HG03439 (cell line): ENCODE measurements at regions not wholly inside any gene's neighbourhood (a gene's known extent, or its start where the extent isn't known, plus 50 kb on each side); places are given as distances from the start of the nearest gene placed in this dataset.

Source experiments
- ATAC-seq: cut with Tn5 transposase; IDR thresholded peaks from one replicate; pipeline ENCODE4 v1.9.1; 2021; ENCODE audit warnings: mild to moderate bottlenecking, moderate library complexity; ENCODE audit not compliant: unreplicated experiment

GRCh38 chr15:60093273-60094067 is 89.4 kb downstream of the FOXB1 start:
- no peak for ATAC-seq

- ATAC-seq: no peak
These were observed 91.6 kb downstream of the FOXB1 start for GRCh38 chr15:60095711-60096110.

DNA sequence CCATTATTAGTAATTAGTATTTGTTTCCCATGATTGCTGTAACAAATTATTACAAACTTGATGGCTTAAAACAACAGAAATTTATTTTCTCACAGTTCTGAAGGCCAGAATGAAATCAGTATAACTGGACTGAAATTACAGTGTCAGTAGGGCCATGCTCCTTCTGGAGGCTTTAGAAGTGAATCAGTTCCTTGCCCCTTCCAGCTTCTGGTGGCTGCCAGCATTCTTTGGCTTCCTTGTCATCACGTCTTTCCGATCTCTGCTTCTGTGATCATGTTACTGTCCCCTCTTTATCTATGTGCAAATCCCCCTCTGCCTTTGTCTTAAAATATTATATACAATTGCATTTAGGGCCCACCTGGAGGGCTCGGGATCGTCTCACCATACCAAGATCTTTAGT is 92.0 kb downstream of the FOXB1 start:
- no peak for ATAC-seq

GRCh38 chr15:60101416-60101815 is 97.3 kb downstream of the FOXB1 start:
- no peak for ATAC-seq

- ATAC-seq: no peak
These were observed 98.6 kb downstream of the FOXB1 start for GRCh38 chr15:60102748-60103147.

DNA sequence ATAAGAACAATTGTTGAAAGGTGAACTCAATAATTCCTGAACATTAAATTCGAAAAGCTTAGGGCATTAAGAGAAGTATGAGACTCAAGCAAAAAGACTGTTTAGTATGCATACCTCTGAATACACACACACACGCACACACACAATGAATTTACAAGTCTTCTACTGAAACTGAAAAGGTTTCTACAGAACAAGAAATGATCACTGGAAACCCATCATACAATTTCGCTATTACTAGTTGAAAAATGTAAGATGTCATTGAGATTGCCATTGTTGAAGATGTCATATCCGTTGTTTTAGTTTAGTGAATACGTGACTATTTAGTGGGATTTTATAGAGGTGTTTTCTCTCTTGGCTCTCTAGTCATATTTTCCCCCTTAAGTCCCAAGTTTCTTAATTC is 106.8 kb downstream of the FOXB1 start:
- ATAC-seq: no peak

- ATAC-seq: no peak
These were observed 111.7 kb downstream of the FOXB1 start for GRCh38 chr15:60115579-60116380.

DNA sequence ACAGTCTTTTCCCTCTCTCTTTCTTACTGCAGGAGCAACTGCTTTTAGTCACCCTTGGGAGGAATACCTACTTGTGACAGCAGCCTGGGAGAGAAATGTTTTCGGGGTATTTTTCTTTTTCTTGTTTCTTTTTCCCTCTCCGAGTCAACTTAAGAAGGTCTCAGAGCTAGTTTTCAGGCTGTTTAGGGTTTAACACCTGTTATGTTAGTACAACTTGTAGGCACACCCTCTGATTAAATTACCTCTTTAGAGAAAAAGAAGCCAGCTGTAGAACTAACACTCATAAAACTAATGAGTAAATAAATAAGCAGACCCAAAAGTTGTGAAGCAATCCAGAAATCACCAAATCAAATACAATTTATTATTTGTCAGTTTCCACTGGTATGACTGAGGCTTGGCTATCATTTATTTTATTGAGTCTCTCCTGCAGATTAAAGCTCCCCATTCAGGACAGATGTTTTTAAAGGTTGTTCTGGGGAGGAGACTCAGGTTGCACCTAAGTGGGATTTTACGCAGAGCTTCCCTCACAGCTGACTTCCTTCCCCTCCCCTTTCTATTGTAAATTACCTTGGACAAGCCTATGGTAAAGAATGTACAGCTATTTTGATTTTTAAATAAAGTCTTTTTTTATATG is 112.5 kb downstream of the FOXB1 start:
- no peak for ATAC-seq

GRCh38 chr15:60118146-60118545 is 114.0 kb downstream of the FOXB1 start:
- no peak for ATAC-seq

GRCh38 chr15:60118626-60119025 is 114.5 kb downstream of the FOXB1 start:
- no peak for ATAC-seq

DNA sequence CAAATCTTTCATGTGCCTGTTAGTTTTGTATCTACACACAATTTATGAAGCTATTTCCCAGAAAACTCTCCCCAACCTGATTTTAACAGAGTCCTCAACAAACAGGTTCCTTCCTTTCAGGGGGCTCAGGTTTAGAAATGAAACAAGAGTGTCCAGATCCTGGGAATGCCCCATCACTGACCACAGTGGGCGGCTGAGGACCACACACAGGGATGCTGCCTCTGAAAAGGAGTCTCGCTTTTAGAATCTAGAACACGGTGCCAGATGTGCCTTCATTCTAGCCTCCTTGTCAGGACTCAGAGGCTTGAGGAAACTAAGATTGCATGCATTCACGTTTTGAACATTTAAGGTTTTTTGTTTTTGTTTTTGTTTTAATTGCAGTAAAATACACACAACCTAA is 115.0 kb downstream of the FOXB1 start:
- no peak for ATAC-seq

- ATAC-seq: no peak
These were observed 116.0 kb downstream of the FOXB1 start for GRCh38 chr15:60120100-60120499.

- ATAC-seq: peak; percentile 67
These were observed 117.7 kb downstream of the FOXB1 start for GRCh38 chr15:60121845-60122244.

- ATAC-seq: no peak
These were observed 118.6 kb downstream of the FOXB1 start for GRCh38 chr15:60122691-60123090.

GRCh38 chr15:60124460-60125070 is 120.5 kb downstream of the FOXB1 start:
- ATAC-seq: no peak

GRCh38 chr15:60125334-60125733 is 121.2 kb downstream of the FOXB1 start:
- ATAC-seq: no peak

GRCh38 chr15:60126200-60126599 is 122.1 kb downstream of the FOXB1 start:
- no peak for ATAC-seq

DNA sequence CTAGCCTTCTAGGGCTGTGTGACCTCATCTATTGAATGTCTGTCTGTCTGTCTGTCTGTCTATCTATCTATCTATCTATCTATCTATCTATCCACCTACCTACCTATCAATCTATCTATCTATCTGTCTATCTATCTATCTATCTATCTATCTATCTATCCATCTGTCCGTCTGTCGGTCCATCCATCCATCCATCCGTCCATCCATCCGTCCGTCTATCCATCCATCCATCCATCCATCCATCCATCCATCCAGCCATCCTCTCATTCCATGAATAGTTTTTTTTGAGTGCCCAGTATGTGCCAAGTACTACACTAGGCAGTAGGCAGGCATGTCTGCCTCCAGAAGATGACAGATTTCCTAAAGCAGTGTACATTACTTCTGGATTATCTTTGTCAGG is 122.5 kb downstream of the FOXB1 start:
- no peak for ATAC-seq

- ATAC-seq: no peak
These were observed 123.9 kb downstream of the FOXB1 start for GRCh38 chr15:60128000-60128376.

DNA sequence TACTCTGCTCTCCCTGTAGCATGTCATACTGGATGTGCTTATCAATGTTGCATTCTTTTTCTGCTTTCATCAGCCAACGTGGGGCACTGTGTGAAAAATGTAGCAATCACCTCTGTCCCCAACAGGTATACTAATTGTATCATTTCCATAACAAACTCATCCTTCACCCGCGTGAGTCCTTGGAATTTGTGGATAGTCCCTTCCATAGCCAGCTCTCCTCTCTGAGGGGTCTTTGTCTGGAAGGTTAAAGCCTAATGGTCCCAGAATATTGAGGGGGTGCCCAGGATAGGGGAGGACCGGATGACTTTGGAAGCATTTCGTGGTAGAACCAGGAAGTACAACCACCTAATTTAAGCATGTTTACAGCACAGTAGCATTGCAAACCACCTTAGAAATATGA is 124.6 kb downstream of the FOXB1 start:
- ATAC-seq: no peak

DNA sequence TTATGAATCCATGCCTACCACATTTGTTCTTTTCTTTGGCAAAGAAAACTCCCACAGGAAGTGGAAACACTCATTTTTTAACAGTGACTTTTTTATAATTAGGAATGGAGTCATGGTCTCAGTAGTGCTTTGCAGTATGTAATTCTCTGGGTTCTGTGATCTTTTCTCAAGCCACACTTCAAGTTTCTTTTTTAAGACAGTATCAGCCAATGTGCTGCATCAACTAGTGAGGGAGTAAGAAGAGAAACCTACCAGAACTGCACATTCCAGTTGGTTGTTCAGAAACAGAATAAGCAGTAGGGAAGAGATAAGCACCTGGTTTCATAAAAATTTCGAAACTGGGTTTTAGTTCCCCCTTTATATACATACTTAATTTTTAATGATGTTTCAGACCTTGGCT is 126.3 kb downstream of the FOXB1 start:
- ATAC-seq: no peak
